Progenitor cell of endocrine pancreas (in vitro differentiated cells): ENCODE measurements at regions not wholly inside any gene's neighbourhood (a gene's known extent, or its start where the extent isn't known, plus 50 kb on each side); places are given as distances from the start of the nearest gene placed in this dataset.

ENCODE experiments used
- DNase-seq: peaks from one replicate; pipeline ENCODE4 v3.0.0; 2021; ENCODE audit warnings: low spot score; ENCODE audit not compliant: unreplicated experiment
- H3K27ac Mint-ChIP-seq: 2 replicates; pipeline ENCODE4 v1.8.0; 2021; ENCODE audit warnings: mild to moderate bottlenecking, moderate library complexity, mixed read lengths
- H3K27me3 Mint-ChIP-seq: 2 replicates; pipeline ENCODE4 v1.8.0; 2021; ENCODE audit warnings: mixed read lengths
- H3K36me3 Mint-ChIP-seq: 2 replicates; pipeline ENCODE4 v1.8.0; 2022; ENCODE audit warnings: mixed read lengths; ENCODE audit not compliant: insufficient read depth
- H3K4me1 Mint-ChIP-seq: 2 replicates; pipeline ENCODE4 v1.8.0; 2021; ENCODE audit warnings: low read depth, mixed read lengths
- H3K4me3 Mint-ChIP-seq: 2 replicates; pipeline ENCODE4 v1.8.0; 2021; ENCODE audit warnings: low read depth, mild to moderate bottlenecking, moderate library complexity, mixed read lengths
- H3K9me3 Mint-ChIP-seq: 2 replicates; pipeline ENCODE4 v1.8.0; 2021; ENCODE audit warnings: low read depth, mixed read lengths
- CTCF ChIP-seq: fragments of 200-600 bp; sonication (generic); IDR thresholded peaks from one replicate; pipeline ENCODE4 v1.5.0; 2021; ENCODE audit warnings: antibody characterized with exemption, mild to moderate bottlenecking; ENCODE audit not compliant: unreplicated experiment

GRCh38 chr20:11229772-11230171 is 556.0 kb upstream of the JAG1 start:
- Mint-ChIP-seq H3K36me3 (no peaks in the 10 kb centered on the region), H3K9me3 (peaks cover 3% of the 10 kb centered on the region), H3K4me1 (peaks cover 16% of the 10 kb centered on the region), H3K4me3 (no peak overlapping the region), H3K27me3 (peaks cover 1% of the 10 kb centered on the region), H3K27ac (no peak overlapping the region)
- no peak for TF ChIP-seq CTCF
- no peak for DNase-seq

DNA sequence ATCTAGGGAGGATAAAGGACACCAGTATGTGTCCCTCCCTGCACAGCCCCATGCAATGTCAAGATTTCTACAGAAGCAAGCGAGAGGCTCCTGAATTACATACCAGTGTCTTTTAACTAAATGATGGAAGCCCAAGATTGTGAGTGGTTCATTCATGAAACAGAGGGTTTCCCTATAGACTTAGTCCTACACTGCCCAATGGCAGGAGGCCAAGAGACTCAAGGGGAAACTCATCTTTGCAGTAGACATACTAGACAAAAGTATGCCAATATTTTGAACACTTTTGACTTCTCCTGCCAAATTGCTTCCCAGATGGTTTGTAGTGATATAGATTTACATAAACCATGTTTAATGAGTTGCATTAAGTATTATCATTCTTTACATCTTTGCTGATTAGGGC is 557.2 kb upstream of the JAG1 start:
- Mint-ChIP-seq H3K27me3 (no peaks in the 10 kb centered on the region), H3K4me3 (no peak overlapping the region), H3K4me1 (peaks cover 21% of the 10 kb centered on the region), H3K9me3 (no peaks in the 10 kb centered on the region), H3K36me3 (no peaks in the 10 kb centered on the region), H3K27ac (no peak overlapping the region)
- no peak for DNase-seq
- no peak for TF ChIP-seq CTCF

DNA sequence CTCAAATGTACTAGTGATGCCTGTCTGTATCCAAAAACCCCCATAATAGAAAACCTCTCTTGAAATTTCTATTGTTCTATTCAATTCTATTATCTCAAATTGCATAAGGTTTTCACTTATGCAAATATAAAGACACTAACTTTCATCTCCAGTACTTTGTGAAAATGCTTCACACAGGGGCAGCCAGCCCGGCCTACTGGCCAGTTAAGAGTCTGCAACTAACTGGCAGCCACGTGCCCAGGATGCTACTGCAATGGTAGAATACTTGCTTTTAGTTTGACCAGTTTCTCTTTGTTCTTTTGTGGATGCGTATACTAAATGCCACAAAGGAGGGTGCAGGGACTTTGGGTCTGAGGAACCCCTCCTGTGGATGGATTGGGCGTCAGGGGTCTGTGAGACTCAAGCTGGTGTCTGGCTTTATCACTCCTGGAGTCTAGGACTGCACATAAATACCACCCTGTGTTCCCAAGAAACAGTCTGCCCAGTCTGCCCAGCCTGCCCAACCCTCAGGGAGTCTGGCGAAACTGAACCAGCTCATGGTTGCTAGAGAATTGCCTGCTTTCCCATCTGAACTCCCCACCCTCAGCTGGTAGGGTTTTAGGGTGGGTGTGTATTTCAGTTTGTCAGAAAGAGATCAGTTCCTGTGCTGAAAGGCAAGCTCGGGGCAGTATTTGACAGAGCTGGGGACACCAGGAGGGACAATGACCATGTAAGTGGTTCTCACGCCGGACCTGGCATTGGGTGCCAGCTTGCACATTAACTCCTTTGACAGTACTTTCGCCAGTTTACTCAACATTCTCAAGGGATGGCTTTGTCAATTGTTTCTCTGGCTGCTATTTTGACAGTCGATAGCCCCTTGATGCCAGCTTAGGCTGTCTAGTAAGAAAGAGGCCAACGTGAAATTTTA is 558.2 kb upstream of the JAG1 start:
- DNase-seq, result no peak
- H3K27me3 Mint-ChIP-seq, result no peaks in the 10 kb centered on the region
- H3K27ac Mint-ChIP-seq, result no peak overlapping the region
- peaks cover 21% of the 10 kb centered on the region for H3K4me1 Mint-ChIP-seq
- H3K36me3 Mint-ChIP-seq, result no peaks in the 10 kb centered on the region
- no peaks in the 10 kb centered on the region for H3K9me3 Mint-ChIP-seq
- H3K4me3 Mint-ChIP-seq, result no peak overlapping the region
- TF ChIP-seq CTCF, result no peak

DNA sequence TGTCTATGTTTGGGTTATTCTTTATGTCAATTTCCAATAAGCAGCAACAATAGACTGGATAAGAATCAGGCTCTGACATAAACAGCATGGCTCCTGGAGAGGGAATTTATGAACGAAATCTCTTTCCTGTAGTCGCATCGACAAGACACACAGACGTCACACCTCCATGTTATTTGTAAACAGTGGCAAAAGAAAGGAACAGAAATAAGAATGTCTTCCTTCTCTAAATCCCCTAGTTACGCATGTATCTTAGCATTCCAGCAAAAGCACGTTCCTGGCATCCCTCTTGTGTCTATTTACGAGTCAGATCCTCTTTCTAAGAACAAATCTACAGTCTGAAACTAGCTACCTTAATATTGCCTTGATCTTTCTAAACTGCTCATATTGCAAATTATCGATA is 559.1 kb upstream of the JAG1 start:
- no peak for TF ChIP-seq CTCF
- DNase-seq, result no peak
- Mint-ChIP-seq H3K36me3 (no peaks in the 10 kb centered on the region), H3K4me3 (no peak overlapping the region), H3K27me3 (no peaks in the 10 kb centered on the region), H3K4me1 (peaks cover 21% of the 10 kb centered on the region), H3K27ac (no peak overlapping the region), H3K9me3 (no peaks in the 10 kb centered on the region)

- H3K4me1 Mint-ChIP-seq, result peaks cover 19% of the 10 kb centered on the region
- no peaks in the 10 kb centered on the region for H3K36me3 Mint-ChIP-seq
Observed at GRCh38 chr20:11234181-11234580, 560.4 kb upstream of the JAG1 start.

More at GRCh38 chr20:11234181-11234580, 560.4 kb upstream of the JAG1 start:
- H3K9me3 Mint-ChIP-seq, result peaks cover 4% of the 10 kb centered on the region
- TF ChIP-seq CTCF, result no peak
- DNase-seq, result no peak
- no peak overlapping the region for H3K27ac Mint-ChIP-seq
- H3K4me3 Mint-ChIP-seq, result no peak overlapping the region
- no peaks in the 10 kb centered on the region for H3K27me3 Mint-ChIP-seq
